Thyroid gland (tissue), 4 donors: ENCODE measurements at regions not wholly inside any gene's neighbourhood (a gene's known extent, or its start where the extent isn't known, plus 50 kb on each side); places are given as distances from the start of the nearest gene placed in this dataset.

Experiments used
- CTCF ChIP-seq, 6 experiments: fragments of 200-600 bp in 3 of 6; fragments of 450-650 bp in 3 of 6; sonication (generic) in 3 of 6; IDR thresholded peaks; one replicate each; pipeline ENCODE4 v1.5.1; 2016 to 2019; ENCODE audit warnings: antibody characterized with exemption in 6 of 6, mild to moderate bottlenecking in 2 of 6, inconsistent platforms in 1 of 6, moderate library complexity in 1 of 6
- POLR2A ChIP-seq, 2 donors: fragments of 450-650 bp; IDR thresholded peaks; one replicate each; pipeline ENCODE4 v1.6.1; 2017; ENCODE audit warnings: antibody characterized with exemption in 2 of 2, mild to moderate bottlenecking in 2 of 2, moderate library complexity in 1 of 2

GRCh38 chr5:113652161-113652560, 138.7 kb downstream of the YTHDC2 start:
- TF ChIP-seq POLR2A (IDR thresholded peaks at IDR 0.05) (no peak), CTCF (IDR thresholded peaks at IDR 0.05) (no peak)
